WTC11 (cell line): ENCODE measurements at regions not wholly inside any gene's neighbourhood (a gene's known extent, or its start where the extent isn't known, plus 50 kb on each side); places are given as distances from the start of the nearest gene placed in this dataset.

Experiments used
- ATAC-seq: fragments of 200-7000 bp; cut with Tn5 transposase; 2 replicates; pipeline ENCODE4 v1.10.0; 2021; ENCODE audit warnings: mild to moderate bottlenecking, moderate library complexity
- CTCF ChIA-PET: fragments of 300-600 bp; sonication (Branson Sonifier 250); formaldehyde crosslinking; loops from one replicate; lab custom pipeline; 2021; ENCODE audit warnings: antibody characterized with exemption; lab: Charles Lee
- POLR2A ChIA-PET: fragments of 350-600 bp; sonication (Branson Sonifier 250); formaldehyde crosslinking; loops from one replicate; lab custom pipeline; 2021; ENCODE audit warnings: antibody characterized with exemption; lab: Charles Lee
- DNase-seq: peaks from one replicate; pipeline ENCODE4 v3.0.0; 2021; ENCODE audit warnings: low spot score
- H3K27ac Mint-ChIP-seq: 2 replicates; pipeline ENCODE4 v1.8.0; 2021; ENCODE audit warnings: mixed read lengths
- H3K27me3 Mint-ChIP-seq: 2 replicates; pipeline ENCODE4 v1.8.0; 2021; ENCODE audit warnings: low read depth, mild to moderate bottlenecking, moderate library complexity, mixed read lengths
- H3K36me3 Mint-ChIP-seq: 2 replicates; pipeline ENCODE4 v1.8.0; 2021; ENCODE audit warnings: mixed read lengths
- H3K4me1 Mint-ChIP-seq: 2 replicates; pipeline ENCODE4 v1.8.0; 2022; ENCODE audit warnings: mixed read lengths
- H3K4me3 Mint-ChIP-seq: 2 replicates; pipeline ENCODE4 v1.8.0; 2021; ENCODE audit warnings: mild to moderate bottlenecking, moderate library complexity, mixed read lengths
- H3K9me3 Mint-ChIP-seq: 2 replicates; pipeline ENCODE4 v1.8.0; 2021; ENCODE audit warnings: mixed read lengths
- CREB1 ChIP-seq: sonication (generic); formaldehyde crosslinking; IDR thresholded peaks from 2 replicates; pipeline ENCODE4 v1.8.0; 2023; ENCODE audit warnings: mild to moderate bottlenecking, missing genetic modification reagents
- CREM ChIP-seq: sonication (generic); formaldehyde crosslinking; IDR thresholded peaks from 2 replicates; pipeline ENCODE4 v1.8.1; 2022; ENCODE audit warnings: mild to moderate bottlenecking, missing genetic modification reagents, moderate library complexity
- ESRRA ChIP-seq: sonication (generic); formaldehyde crosslinking; IDR thresholded peaks from 2 replicates; pipeline ENCODE4 v1.8.1; 2022; ENCODE audit warnings: mild to moderate bottlenecking, missing genetic modification reagents, borderline replicate concordance
- ETV6 ChIP-seq: sonication (generic); formaldehyde crosslinking; IDR thresholded peaks from 2 replicates; pipeline ENCODE4 v1.8.1; 2022; ENCODE audit warnings: mild to moderate bottlenecking, missing genetic modification reagents
- IRF2 ChIP-seq: sonication (generic); formaldehyde crosslinking; IDR thresholded peaks from 2 replicates; pipeline ENCODE4 v1.8.0; 2022; ENCODE audit warnings: low read depth, missing genetic modification reagents, borderline replicate concordance
- JAZF1 ChIP-seq: fragments of 250-450 bp; sonication (Bioruptor Pico); IDR thresholded peaks from 2 replicates; pipeline ENCODE4 v1.9.0; 2021; ENCODE audit warnings: moderate library complexity, mild to moderate bottlenecking, inconsistent platforms
- JUN ChIP-seq: sonication (generic); formaldehyde crosslinking; IDR thresholded peaks from 2 replicates; pipeline ENCODE4 v1.8.0; 2023; ENCODE audit warnings: mild to moderate bottlenecking, missing genetic modification reagents
- MYBL2 ChIP-seq: sonication (generic); formaldehyde crosslinking; IDR thresholded peaks from 2 replicates; pipeline ENCODE4 v1.8.1; 2023; ENCODE audit warnings: mild to moderate bottlenecking, moderate library complexity, missing genetic modification reagents
- NFE2L1 ChIP-seq: sonication (generic); formaldehyde crosslinking; IDR thresholded peaks from 2 replicates; pipeline ENCODE4 v1.8.1; 2023; ENCODE audit warnings: missing genetic modification reagents
- NR1H2 ChIP-seq: sonication (generic); formaldehyde crosslinking; IDR thresholded peaks from 2 replicates; pipeline ENCODE4 v1.9.0; 2021; ENCODE audit warnings: mild to moderate bottlenecking, moderate library complexity, missing genetic modification reagents
- NR3C1 ChIP-seq: sonication (generic); formaldehyde crosslinking; conservative IDR thresholded peaks from 2 replicates; pipeline ENCODE4 v1.8.1; 2023; ENCODE audit warnings: low read depth, mild to moderate bottlenecking, missing genetic modification reagents
- TEAD4 ChIP-seq: sonication (generic); formaldehyde crosslinking; IDR thresholded peaks from 2 replicates; pipeline ENCODE4 v1.8.0; 2022; ENCODE audit warnings: mild to moderate bottlenecking, missing genetic modification reagents
- TP53 ChIP-seq: sonication (generic); formaldehyde crosslinking; IDR thresholded peaks from 2 replicates; pipeline ENCODE4 v1.8.1; 2023; ENCODE audit warnings: mild to moderate bottlenecking, missing genetic modification reagents
- ZNF232 ChIP-seq: sonication (generic); formaldehyde crosslinking; IDR thresholded peaks from 2 replicates; pipeline ENCODE4 v1.8.0; 2022; ENCODE audit warnings: mild to moderate bottlenecking, missing genetic modification reagents
- ZNF416 ChIP-seq: fragments of 250-450 bp; sonication (Bioruptor Pico); IDR thresholded peaks from 2 replicates; pipeline ENCODE4 v1.9.0; 2021; ENCODE audit warnings: mild to moderate bottlenecking, inconsistent platforms
- TF ChIP-seq, protein P1 (sequence below): fragments of 250-450 bp; sonication (Bioruptor Pico); IDR thresholded peaks from 2 replicates; pipeline ENCODE4 v1.9.0; 2021; ENCODE audit warnings: mild to moderate bottlenecking
- TF ChIP-seq, protein P2 (sequence below): fragments of 250-450 bp; sonication (Bioruptor Pico); IDR thresholded peaks from 2 replicates; pipeline ENCODE4 v1.9.0; 2021; ENCODE audit warnings: mild to moderate bottlenecking
- TF ChIP-seq, protein P3 (sequence below): sonication (generic); formaldehyde crosslinking; IDR thresholded peaks from 2 replicates; pipeline ENCODE4 v1.8.0; 2022; ENCODE audit warnings: mild to moderate bottlenecking, missing genetic modification reagents
- TF ChIP-seq, protein P4 (sequence below): sonication (generic); formaldehyde crosslinking; IDR thresholded peaks from 2 replicates; pipeline ENCODE4 v1.8.1; 2022; ENCODE audit warnings: low read depth, mild to moderate bottlenecking, moderate library complexity, missing genetic modification reagents, borderline replicate concordance
- TF ChIP-seq, protein P5 (sequence below): sonication (generic); formaldehyde crosslinking; IDR thresholded peaks from 2 replicates; pipeline ENCODE4 v1.8.0; 2023; ENCODE audit warnings: missing genetic modification reagents, mild to moderate bottlenecking, borderline replicate concordance

DNA sequence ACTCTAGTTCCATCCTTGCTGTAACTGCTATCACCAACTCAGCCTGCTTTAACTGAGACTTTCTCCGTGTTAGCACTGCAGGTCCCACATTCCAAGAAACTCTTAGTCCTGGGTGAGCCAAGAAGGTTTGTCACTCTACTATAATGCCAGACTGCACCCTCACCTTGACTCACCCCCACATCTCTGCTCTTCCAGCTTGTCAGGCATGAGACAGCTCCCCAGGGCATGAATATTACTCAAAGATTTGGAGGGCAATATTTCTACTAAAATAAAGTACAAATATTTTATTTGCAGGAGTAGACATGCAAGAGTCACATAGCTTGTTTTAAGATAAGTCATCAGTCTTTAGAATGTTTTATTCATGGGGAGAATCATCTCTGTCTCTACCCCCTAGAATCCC is 110.2 kb downstream of the MATN1 start:
- Mint-ChIP-seq H3K4me3 (no peak overlapping the region), H3K27ac (no peak overlapping the region), H3K4me1 (no peaks in the 10 kb centered on the region), H3K9me3 (no peaks in the 10 kb centered on the region), H3K36me3 (no peaks in the 10 kb centered on the region)
- POLR2A ChIA-PET, result no interaction called here
- ATAC-seq (no peak), DNase-seq (no peak)
- no peak for TF ChIP-seq NR3C1
- TF ChIP-seq, protein P1, sequence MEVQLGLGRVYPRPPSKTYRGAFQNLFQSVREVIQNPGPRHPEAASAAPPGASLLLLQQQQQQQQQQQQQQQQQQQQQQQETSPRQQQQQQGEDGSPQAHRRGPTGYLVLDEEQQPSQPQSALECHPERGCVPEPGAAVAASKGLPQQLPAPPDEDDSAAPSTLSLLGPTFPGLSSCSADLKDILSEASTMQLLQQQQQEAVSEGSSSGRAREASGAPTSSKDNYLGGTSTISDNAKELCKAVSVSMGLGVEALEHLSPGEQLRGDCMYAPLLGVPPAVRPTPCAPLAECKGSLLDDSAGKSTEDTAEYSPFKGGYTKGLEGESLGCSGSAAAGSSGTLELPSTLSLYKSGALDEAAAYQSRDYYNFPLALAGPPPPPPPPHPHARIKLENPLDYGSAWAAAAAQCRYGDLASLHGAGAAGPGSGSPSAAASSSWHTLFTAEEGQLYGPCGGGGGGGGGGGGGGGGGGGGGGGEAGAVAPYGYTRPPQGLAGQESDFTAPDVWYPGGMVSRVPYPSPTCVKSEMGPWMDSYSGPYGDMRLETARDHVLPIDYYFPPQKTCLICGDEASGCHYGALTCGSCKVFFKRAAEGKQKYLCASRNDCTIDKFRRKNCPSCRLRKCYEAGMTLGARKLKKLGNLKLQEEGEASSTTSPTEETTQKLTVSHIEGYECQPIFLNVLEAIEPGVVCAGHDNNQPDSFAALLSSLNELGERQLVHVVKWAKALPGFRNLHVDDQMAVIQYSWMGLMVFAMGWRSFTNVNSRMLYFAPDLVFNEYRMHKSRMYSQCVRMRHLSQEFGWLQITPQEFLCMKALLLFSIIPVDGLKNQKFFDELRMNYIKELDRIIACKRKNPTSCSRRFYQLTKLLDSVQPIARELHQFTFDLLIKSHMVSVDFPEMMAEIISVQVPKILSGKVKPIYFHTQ (CRISPR knock-in tag), result no peak
- TF ChIP-seq CREB1 (CRISPR knock-in tag), result no peak
- TF ChIP-seq ETV6 (CRISPR knock-in tag), result no peak
- no peak for TF ChIP-seq NFE2L1
- TF ChIP-seq TP53 (CRISPR knock-in tag), result no peak
- TF ChIP-seq, all 79 proteins: peak for 0
- CTCF ChIA-PET, result interaction anchor here (0.6 kb wide), 1 partner anchor 568 kb away, joined by 3 read pairs; no protein-coding TSS in a partner anchor
- no peaks in the 10 kb centered on the region for H3K27me3 Mint-ChIP-seq

DNA sequence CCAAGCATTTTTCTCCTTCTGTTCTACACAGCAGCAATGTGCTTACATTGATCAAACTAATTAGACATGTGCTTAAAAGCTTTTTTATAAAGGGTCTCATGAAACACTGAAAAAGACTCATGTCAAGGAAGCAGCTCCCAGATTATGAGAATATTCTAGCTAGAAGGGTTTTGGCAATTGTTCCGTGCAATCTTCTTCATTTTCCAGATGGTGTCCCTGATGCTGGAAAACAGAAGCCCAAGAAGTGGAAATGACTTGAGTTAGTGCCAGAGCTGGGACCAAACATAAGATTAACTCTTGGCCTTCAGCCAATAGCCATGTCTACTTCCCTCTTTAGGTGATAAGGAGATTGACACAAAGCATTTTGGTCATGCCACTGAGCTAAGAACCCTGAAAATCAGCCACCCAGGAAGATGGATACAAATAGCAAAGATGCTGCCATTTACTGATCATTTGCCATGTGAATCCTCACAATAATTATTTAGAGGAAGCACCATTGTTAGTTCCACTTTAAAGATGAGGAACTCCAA is 110.8 kb downstream of the MATN1 start:
- Mint-ChIP-seq H3K36me3 (no peaks in the 10 kb centered on the region), H3K9me3 (no peaks in the 10 kb centered on the region), H3K27ac (no peak overlapping the region), H3K27me3 (no peaks in the 10 kb centered on the region), H3K4me1 (no peaks in the 10 kb centered on the region), H3K4me3 (no peak overlapping the region)
- no peak for ATAC-seq
- DNase-seq, result no peak
- ChIA-PET CTCF (interaction anchor here (0.6 kb wide), 1 partner anchor 569 kb away, joined by 3 read pairs; no protein-coding TSS in a partner anchor), POLR2A (no interaction called here)
- TF ChIP-seq, protein P2, sequence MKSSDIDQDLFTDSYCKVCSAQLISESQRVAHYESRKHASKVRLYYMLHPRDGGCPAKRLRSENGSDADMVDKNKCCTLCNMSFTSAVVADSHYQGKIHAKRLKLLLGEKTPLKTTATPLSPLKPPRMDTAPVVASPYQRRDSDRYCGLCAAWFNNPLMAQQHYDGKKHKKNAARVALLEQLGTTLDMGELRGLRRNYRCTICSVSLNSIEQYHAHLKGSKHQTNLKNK (CRISPR knock-in tag), result no peak
- TF ChIP-seq, protein P3, sequence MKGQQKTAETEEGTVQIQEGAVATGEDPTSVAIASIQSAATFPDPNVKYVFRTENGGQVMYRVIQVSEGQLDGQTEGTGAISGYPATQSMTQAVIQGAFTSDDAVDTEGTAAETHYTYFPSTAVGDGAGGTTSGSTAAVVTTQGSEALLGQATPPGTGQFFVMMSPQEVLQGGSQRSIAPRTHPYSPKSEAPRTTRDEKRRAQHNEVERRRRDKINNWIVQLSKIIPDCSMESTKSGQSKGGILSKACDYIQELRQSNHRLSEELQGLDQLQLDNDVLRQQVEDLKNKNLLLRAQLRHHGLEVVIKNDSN (CRISPR knock-in tag), result no peak
- TF ChIP-seq ESRRA (CRISPR knock-in tag) (no peak), MYBL2 (no peak), CREM (CRISPR knock-in tag) (no peak), NR1H2 (CRISPR knock-in tag) (no peak), TEAD4 (CRISPR knock-in tag) (no peak), JAZF1 (no peak), ZNF416 (CRISPR knock-in tag) (no peak), ZNF232 (CRISPR knock-in tag) (no peak)
- TF ChIP-seq, protein P4, sequence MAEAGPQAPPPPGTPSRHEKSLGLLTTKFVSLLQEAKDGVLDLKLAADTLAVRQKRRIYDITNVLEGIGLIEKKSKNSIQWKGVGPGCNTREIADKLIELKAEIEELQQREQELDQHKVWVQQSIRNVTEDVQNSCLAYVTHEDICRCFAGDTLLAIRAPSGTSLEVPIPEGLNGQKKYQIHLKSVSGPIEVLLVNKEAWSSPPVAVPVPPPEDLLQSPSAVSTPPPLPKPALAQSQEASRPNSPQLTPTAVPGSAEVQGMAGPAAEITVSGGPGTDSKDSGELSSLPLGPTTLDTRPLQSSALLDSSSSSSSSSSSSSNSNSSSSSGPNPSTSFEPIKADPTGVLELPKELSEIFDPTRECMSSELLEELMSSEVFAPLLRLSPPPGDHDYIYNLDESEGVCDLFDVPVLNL (CRISPR knock-in tag), result no peak

DNA sequence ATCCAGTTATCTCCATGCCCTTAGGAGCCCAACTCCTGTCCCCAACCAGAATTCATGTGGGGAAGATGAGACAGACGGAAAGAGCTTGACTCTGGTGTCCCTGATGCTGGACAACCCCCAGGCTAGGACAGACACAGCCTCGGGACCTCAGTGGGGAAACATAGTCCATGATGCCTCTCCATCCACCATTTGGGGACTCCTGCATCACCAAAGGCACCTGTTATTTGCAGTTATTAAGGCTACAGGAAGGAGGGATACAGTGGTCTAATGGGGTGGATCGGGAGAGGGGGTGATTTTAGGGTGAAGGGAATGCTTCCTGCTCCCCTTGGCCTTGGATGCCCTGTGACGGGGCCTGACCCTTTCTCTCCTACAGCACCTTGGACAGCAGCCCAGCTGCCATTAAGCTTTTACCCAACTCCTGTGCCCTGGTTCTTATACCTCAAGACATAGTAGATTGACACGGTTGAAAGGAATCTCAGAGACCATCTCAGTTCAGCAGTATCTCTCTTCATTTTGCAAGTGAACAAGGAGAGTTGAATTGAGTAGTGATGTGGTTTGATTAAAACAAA is 111.6 kb downstream of the MATN1 start:
- no peaks in the 10 kb centered on the region for H3K4me1 Mint-ChIP-seq
- H3K27ac Mint-ChIP-seq, result no peak overlapping the region
- peak; percentile 26 for DNase-seq
- TF ChIP-seq JUN (0 out of 2 replicates have a peak, but pooled peaks have one; percentile 27), IRF2 (no peak)
- TF ChIP-seq, protein P5, sequence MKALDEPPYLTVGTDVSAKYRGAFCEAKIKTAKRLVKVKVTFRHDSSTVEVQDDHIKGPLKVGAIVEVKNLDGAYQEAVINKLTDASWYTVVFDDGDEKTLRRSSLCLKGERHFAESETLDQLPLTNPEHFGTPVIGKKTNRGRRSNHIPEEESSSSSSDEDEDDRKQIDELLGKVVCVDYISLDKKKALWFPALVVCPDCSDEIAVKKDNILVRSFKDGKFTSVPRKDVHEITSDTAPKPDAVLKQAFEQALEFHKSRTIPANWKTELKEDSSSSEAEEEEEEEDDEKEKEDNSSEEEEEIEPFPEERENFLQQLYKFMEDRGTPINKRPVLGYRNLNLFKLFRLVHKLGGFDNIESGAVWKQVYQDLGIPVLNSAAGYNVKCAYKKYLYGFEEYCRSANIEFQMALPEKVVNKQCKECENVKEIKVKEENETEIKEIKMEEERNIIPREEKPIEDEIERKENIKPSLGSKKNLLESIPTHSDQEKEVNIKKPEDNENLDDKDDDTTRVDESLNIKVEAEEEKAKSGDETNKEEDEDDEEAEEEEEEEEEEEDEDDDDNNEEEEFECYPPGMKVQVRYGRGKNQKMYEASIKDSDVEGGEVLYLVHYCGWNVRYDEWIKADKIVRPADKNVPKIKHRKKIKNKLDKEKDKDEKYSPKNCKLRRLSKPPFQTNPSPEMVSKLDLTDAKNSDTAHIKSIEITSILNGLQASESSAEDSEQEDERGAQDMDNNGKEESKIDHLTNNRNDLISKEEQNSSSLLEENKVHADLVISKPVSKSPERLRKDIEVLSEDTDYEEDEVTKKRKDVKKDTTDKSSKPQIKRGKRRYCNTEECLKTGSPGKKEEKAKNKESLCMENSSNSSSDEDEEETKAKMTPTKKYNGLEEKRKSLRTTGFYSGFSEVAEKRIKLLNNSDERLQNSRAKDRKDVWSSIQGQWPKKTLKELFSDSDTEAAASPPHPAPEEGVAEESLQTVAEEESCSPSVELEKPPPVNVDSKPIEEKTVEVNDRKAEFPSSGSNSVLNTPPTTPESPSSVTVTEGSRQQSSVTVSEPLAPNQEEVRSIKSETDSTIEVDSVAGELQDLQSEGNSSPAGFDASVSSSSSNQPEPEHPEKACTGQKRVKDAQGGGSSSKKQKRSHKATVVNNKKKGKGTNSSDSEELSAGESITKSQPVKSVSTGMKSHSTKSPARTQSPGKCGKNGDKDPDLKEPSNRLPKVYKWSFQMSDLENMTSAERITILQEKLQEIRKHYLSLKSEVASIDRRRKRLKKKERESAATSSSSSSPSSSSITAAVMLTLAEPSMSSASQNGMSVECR (CRISPR knock-in tag), result peak; percentile 40; the same call in 1 of the 2 replicates
- TF ChIP-seq, all 79 proteins: peak for 2
- H3K27me3 Mint-ChIP-seq, result no peaks in the 10 kb centered on the region
- no peak overlapping the region for H3K4me3 Mint-ChIP-seq
- H3K36me3 Mint-ChIP-seq, result no peaks in the 10 kb centered on the region
- no peaks in the 10 kb centered on the region for H3K9me3 Mint-ChIP-seq
- ChIA-PET POLR2A (no interaction called here), CTCF (no interaction called here)
- ATAC-seq, result no peak
